A673 (cell line): ENCODE measurements at regions not wholly inside any gene's neighbourhood (a gene's known extent, or its start where the extent isn't known, plus 50 kb on each side); places are given as distances from the start of the nearest gene placed in this dataset.

ENCODE experiments used
- BruUV-seq: library from RNA; stranded (reverse); fragments of 400-500 nt; replicated peaks from 2 replicates; lab custom pipeline; 2021; lab: Mats Ljungman, UMichigan
- CTCF ChIA-PET: fragments of 300-600 bp; sonication (Branson Sonifier 250); formaldehyde crosslinking; loops from one replicate; lab custom pipeline; 2022; ENCODE audit warnings: antibody characterized with exemption; lab: Charles Lee
- POLR2A ChIA-PET: fragments of 300-600 bp; sonication (Branson Sonifier 250); formaldehyde crosslinking; loops from one replicate; lab custom pipeline; 2022; ENCODE audit warnings: antibody characterized with exemption; ENCODE audit not compliant: low non-redundant PET; lab: Charles Lee
- DNase-seq: peaks from one replicate; pipeline ENCODE4 v3.0.0-alpha.2; 2015; ENCODE audit warnings: low spot score
- H3K27ac ChIP-seq: fragments of 200-600 bp; sonication (generic); 2 replicates; pipeline ENCODE4 v1.5.1; 2016; ENCODE audit warnings: mixed run types, low read depth, mild to moderate bottlenecking, mixed read lengths, antibody characterized with exemption, low read length; ENCODE audit not compliant: poor library complexity, severe bottlenecking
- H3K27me3 ChIP-seq: fragments of 200-600 bp; sonication (generic); replicated peaks from 2 replicates; pipeline ENCODE4 v1.6.1; 2017; ENCODE audit warnings: mixed run types, low read depth, mild to moderate bottlenecking, mixed read lengths, antibody characterized with exemption, low read length; ENCODE audit not compliant: insufficient read depth, poor library complexity
- H3K36me3 ChIP-seq: fragments of 200-600 bp; sonication (generic); 2 replicates; pipeline ENCODE4 v1.6.1; 2016; ENCODE audit warnings: mixed run types, mild to moderate bottlenecking, mixed read lengths, antibody characterized with exemption, low read length; ENCODE audit not compliant: insufficient read depth, poor library complexity, severe bottlenecking
- H3K4me1 ChIP-seq: fragments of 200-600 bp; sonication (generic); 2 replicates; pipeline ENCODE4 v1.6.1; 2017; ENCODE audit warnings: mixed run types, mild to moderate bottlenecking, mixed read lengths, antibody characterized with exemption, low read length; ENCODE audit not compliant: insufficient read depth, poor library complexity, severe bottlenecking
- H3K4me3 ChIP-seq: fragments of 200-600 bp; sonication (generic); 2 replicates; pipeline ENCODE4 v1.5.1; 2016; ENCODE audit warnings: low read depth, mixed run types, mild to moderate bottlenecking, mixed read lengths, low read length; ENCODE audit not compliant: poor library complexity, severe bottlenecking
- H3K9me3 ChIP-seq: fragments of 200-600 bp; sonication (generic); 2 replicates; pipeline ENCODE4 v1.6.1; 2016; ENCODE audit warnings: mixed run types, low read depth, mild to moderate bottlenecking, mixed read lengths, antibody characterized with exemption, low read length; ENCODE audit not compliant: poor library complexity, severe bottlenecking
- EZH2 ChIP-seq: fragments of 200-600 bp; sonication (generic); IDR thresholded peaks from 2 replicates; pipeline ENCODE4 v1.6.1; 2017; ENCODE audit warnings: borderline replicate concordance, low read depth, mild to moderate bottlenecking, mixed read lengths, antibody characterized with exemption, low read length; ENCODE audit not compliant: poor library complexity, severe bottlenecking
- intact Hi-C: fragments of 100-400 bp; cut with micrococcal nuclease; formaldehyde crosslinking; loops from one replicate; pipeline ENCODE4 v1.10.0; 2022; ENCODE audit not compliant: unreplicated experiment
- TF ChIP-seq, protein P1 (sequence below): fragments of 300-800, 200-600 bp; sonication (generic); conservative IDR thresholded peaks from 2 replicates; pipeline ENCODE4 v1.5.1; 2017; ENCODE audit warnings: low read depth, mild to moderate bottlenecking, antibody characterized with exemption, low read length, moderate library complexity, mixed read lengths

DNA sequence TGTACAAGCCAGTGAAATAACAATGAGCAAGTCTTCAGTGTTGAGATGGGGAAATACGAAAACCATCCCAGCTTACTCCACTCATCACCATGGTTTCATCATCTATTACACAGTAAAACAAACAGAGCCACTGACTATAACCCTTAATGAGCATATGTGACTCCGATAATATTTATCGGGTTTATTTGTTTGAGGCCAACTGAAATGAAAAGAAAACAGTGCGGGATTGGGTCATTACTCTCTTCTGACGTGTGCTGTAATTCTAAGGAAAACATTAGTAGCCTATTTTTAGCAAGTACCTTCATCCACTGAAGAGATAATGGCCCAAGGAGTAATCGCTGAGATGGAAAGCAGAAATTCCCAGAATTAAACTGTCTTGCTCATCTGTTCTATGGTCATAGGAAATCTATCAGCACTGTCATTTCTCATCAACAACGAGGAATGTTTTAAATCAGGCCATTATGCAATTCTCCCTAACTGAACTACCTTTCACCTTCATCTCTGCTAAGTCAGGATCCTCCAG is 716.5 kb downstream of the INHBA start:
- H3K4me1 ChIP-seq: no peaks in the 10 kb centered on the region
- intact Hi-C loops: no loop called here

DNA sequence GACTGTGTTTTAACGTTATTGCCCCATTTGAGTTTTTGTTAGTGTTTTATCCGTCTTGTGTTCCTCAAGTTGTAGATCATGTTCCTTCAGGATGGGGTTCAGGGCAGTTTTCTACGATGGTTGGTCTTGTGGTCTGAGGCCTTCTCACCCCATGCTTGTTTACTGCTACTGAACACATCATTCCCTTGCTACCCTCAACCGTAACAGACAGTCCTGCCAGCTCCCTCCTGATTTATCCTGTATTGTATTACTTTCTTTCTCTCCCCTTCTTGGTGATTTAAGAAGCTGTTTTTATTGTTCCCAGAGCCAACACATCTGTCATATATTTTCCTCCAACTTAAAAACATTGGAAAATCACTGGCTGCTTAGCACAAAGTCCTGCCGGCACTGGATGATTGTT is 719.8 kb downstream of the INHBA start:
- no peaks in the 10 kb centered on the region for H3K27me3 ChIP-seq
- no peak for DNase-seq
- no peaks in the 10 kb centered on the region for H3K4me1 ChIP-seq
- no peak overlapping the region for H3K27ac ChIP-seq
- POLR2A ChIA-PET: no interaction called here
- no peaks in the 10 kb centered on the region for H3K36me3 ChIP-seq
- H3K9me3 ChIP-seq: no peaks in the 10 kb centered on the region
- H3K4me3 ChIP-seq: no peak overlapping the region
- intact Hi-C loops: no loop called here
- TF ChIP-seq EZH2: no peak
- BruUV-seq: no TSS peak
- CTCF ChIA-PET: no interaction called here

More for the DNA sequence above, 716.5 kb downstream of the INHBA start:
- BruUV-seq: no TSS peak
- Histone ChIP-seq H3K27ac (no peak overlapping the region), H3K4me3 (no peak overlapping the region), H3K27me3 (no peaks in the 10 kb centered on the region), H3K9me3 (no peaks in the 10 kb centered on the region), H3K36me3 (no peaks in the 10 kb centered on the region)
- POLR2A ChIA-PET: no interaction called here
- DNase-seq: no peak
- TF ChIP-seq, protein P1, sequence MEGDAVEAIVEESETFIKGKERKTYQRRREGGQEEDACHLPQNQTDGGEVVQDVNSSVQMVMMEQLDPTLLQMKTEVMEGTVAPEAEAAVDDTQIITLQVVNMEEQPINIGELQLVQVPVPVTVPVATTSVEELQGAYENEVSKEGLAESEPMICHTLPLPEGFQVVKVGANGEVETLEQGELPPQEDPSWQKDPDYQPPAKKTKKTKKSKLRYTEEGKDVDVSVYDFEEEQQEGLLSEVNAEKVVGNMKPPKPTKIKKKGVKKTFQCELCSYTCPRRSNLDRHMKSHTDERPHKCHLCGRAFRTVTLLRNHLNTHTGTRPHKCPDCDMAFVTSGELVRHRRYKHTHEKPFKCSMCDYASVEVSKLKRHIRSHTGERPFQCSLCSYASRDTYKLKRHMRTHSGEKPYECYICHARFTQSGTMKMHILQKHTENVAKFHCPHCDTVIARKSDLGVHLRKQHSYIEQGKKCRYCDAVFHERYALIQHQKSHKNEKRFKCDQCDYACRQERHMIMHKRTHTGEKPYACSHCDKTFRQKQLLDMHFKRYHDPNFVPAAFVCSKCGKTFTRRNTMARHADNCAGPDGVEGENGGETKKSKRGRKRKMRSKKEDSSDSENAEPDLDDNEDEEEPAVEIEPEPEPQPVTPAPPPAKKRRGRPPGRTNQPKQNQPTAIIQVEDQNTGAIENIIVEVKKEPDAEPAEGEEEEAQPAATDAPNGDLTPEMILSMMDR: no peak
- no peak for TF ChIP-seq EZH2
- CTCF ChIA-PET: no interaction called here

DNA sequence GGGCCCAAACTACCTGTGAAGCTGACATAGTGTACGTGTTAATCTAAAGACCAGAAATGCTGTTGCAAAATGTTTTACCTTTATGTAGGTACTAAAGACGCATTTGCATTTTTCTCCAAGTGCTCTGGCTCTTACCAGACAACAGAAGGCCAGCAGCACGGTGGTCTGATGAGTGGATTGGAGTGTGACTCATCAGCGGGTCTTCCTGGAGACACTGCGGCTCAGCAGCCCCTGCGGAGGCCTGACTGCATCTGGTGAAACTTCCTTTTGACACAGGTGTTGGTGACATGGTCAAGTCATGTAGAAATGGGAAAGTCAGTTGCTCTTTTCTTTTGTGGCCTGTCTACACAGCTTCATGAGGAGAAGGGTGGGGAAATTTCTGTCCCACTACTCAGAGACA is 723.6 kb downstream of the INHBA start:
- no TSS peak for BruUV-seq
- Histone ChIP-seq H3K9me3 (no peaks in the 10 kb centered on the region), H3K4me1 (no peaks in the 10 kb centered on the region), H3K27me3 (no peaks in the 10 kb centered on the region), H3K4me3 (no peak overlapping the region), H3K36me3 (no peaks in the 10 kb centered on the region), H3K27ac (no peak overlapping the region)
- intact Hi-C loops: no loop called here
- DNase-seq: no peak
- ChIA-PET CTCF (no interaction called here), POLR2A (no interaction called here)
- TF ChIP-seq EZH2: no peak
- TF ChIP-seq, protein P1: no peak

DNA sequence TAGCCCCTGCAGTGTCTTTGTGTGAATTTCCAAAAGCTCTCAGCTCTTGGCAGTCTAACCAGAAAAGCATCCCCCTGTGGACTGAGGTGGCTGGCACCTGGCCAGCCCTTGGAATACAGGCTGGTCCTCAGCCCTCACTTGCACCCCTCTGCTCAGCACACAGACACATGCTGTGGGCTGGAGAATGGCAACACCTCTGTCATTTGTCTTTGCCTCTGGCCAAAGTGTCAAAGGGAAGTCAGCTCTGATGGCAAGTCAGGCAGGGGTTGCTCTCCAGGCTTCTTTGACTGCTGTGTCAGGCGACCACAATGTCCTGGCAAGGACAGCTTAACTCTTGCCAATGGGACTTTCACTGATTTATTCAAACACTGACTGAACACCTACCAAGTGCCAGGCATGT is 724.8 kb downstream of the INHBA start:
- ChIA-PET POLR2A (no interaction called here), CTCF (no interaction called here)
- H3K27ac ChIP-seq: no peak overlapping the region
- H3K4me3 ChIP-seq: no peak overlapping the region
- no peaks in the 10 kb centered on the region for H3K4me1 ChIP-seq
- no peak for DNase-seq
- H3K36me3 ChIP-seq: no peaks in the 10 kb centered on the region
- intact Hi-C loops: no loop called here
- TF ChIP-seq EZH2: no peak
- TF ChIP-seq, protein P1: no peak
- no TSS peak for BruUV-seq
- no peaks in the 10 kb centered on the region for H3K9me3 ChIP-seq
- no peaks in the 10 kb centered on the region for H3K27me3 ChIP-seq
